NCI-H2171 (cell line): ENCODE measurements at regions not wholly inside any gene's neighbourhood (a gene's known extent, or its start where the extent isn't known, plus 50 kb on each side); places are given as distances from the start of the nearest gene placed in this dataset.
"Not testable (repeated sequence)": the region's sequence is repeated elsewhere in the genome, so short reads cannot be mapped to it uniquely, and the experiment has no call there.

Experiments
- DNase-seq: peaks from one replicate; lab custom pipeline; 2025; lab: John Stamatoyannopoulos, UW

DNA sequence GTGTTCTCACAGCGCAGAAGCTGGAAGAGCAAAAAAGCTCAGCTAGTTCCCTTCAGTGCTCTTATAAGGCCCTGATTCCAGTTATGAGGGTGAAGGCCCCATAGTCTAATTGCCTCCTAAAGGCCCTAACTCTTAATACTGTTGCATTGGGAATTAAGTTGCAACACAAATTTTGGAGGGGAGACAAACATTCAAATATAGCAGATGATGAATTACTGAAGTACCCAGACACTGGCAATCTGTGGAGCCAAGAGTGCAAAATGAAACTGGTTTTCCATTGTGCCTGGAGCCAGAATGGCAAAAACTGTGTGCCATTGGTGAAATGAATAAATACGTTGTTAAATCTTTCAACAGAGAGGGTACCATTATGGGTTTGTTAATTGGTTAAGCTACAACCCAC lies 356.0 kb downstream of the PPARGC1A start:
- DNase-seq, result no peak

DNA sequence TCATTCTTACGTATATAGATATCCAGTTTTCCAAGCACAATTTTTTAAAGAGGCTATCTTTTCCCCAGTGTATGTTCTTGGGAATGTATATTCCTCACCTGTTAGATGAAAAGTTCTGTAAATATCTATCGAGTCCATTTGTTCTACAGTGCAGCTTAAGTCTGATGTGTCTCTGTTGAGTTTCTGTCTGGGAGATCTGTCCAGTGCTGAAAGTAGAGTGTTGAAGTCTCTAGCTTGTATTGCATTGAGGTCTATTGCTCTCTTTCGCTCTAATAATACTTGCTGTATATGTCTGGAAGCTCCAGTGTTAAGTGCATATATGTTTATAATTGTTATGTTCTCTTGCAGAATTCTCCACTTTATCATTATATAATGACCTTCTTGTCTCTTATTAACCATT lies 373.1 kb downstream of the PPARGC1A start:
- no peak for DNase-seq

DNA sequence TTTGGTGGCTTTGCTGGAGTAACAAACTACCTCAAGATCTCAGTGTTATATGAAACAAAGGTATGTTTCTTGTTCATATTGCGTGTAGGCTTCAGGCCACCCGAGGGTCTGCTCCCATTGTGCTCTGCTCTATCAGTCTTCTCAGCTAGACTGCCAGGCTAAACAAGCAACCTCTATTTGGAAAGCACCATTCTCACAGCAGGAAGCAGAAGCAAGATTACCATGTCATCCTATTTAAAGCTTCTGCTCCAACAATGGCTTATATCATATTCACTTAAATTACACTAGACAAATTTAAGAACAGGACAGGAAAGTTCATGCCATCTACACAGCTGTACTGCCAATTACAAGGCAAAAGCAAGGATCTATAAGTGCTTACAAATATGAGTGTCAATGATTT lies 385.8 kb downstream of the PPARGC1A start:
- no peak for DNase-seq

DNA sequence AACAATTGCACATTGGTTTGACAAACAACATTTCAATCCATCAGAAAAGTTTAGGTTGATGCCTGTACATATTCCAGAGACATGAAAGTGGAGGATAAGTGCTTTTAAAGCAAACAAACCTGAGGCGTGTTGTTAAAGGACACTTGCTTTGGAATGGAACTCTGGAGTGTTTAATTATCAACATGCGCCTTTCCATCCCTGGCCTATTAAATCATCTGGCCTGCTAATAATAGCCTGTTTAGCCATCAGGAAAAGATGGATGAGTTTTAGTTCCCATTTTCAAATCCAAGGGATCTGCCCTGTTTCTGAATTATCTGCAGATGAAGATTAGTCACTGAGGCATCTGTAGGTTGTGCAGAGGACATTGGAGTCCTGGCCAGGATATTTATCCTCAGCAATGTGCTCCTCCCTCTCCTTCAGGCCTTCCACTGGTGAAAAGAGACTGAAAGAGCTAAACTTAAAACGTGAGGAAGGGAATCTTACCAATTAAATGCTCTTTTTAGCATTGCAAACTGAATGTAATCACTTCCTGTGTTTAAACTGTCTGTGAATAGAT lies 388.9 kb downstream of the PPARGC1A start:
- DNase-seq, result no peak

DNA sequence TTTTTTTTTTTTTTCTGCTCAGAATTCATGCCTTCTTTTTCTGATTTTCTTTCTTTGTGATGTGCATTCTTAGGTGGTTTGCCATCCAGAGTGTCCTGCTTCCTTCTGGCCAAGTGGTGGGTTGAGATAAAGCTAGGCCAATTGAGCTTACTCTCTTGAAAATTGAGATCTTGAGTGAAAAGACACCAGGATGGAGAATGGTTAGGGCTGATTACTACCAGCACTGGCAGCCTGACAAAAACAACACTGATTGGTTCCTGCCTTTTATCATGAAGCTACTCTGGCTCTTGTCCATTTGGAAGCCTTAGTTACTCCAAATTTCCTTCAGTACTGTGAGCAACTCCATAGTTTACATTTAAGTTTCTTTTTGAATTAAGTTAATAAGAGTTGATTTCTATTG lies 404.0 kb downstream of the PPARGC1A start:
- DNase-seq, result no peak

DNA sequence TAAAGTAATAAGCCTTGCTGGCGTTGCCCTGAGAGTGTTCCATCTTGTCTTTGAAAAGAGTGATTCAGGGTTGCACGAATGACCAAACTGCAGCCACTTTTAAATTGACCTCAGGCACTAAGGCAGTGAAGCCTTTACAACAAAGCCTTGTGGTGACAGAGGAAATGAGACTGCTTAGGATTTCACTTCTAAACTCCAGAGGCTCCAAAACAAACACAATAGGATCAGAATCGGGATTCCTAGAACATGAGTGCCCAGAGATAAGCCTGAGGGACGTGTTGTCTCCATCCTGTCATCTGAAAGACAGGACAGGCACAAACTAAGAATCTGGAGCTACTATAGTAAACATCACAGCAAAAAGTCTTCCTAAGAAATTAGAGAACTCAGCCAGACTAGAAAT lies 405.2 kb downstream of the PPARGC1A start:
- DNase-seq, result no peak

DNA sequence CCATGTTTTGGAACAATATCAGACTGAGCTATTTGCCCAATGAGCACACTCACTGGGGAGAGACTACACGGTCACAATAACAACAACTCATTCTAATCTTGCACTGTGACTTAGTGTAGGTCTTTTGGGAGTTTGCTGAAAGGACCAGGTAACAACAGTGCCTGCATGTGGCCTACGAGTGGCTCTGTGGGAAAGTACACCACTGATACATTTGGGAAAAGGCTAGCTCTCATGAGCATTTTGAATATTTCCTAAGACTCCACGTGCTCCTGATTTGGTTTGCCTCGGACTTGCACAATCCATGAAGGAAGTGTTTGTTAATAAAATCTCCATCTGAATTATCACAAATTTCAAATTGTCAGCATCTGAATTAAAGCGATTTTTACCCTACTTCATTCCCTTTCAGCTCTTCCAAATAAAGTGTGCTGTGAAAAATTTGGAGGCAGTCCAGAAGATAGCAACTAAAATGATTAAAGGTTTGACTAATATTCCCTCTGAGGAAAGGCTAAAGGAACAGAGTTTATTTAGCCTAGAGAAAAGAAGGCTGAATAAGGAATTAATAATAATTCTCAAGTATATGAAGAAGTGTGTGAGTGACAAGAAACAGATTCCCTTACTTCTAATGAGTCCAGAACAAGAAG lies 406.4 kb downstream of the PPARGC1A start:
- no peak for DNase-seq

DNA sequence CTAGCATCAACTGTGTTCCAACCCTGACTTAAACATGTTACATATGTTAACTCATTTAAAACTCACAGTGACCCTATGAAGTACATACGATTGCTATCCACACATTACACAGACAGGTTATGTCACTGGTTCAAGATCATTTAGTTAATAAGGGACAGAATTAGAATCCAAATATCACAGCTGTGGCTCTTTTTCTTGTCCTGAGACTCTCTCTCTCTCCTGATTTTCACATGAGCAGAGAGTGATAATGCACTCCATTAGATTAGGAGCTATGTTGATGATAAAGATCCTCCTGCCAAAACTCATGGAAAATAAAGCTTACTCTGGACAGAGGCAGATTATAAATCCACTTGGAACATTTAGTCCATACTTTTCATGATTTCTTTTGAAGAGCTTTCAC lies 408.3 kb downstream of the PPARGC1A start:
- no peak for DNase-seq

DNA sequence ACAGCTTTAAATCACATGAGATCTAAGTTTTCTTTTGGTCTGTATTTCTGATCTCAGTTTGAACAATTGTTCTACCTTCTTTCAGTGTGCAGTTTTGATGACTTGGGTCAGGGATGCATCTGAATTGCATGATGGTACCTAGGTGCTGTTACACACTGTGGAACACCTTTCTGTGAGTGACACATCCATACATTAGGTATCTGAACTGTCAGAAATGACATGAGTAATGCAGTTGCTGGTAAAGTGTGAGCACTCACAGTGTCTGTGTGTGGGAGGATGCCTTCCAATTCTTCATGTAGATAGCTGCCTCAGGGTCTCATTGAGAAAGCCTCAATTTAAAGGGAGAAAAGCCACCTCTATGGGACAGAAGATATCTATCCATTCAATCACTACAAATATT lies 411.9 kb downstream of the PPARGC1A start:
- no peak for DNase-seq

DNA sequence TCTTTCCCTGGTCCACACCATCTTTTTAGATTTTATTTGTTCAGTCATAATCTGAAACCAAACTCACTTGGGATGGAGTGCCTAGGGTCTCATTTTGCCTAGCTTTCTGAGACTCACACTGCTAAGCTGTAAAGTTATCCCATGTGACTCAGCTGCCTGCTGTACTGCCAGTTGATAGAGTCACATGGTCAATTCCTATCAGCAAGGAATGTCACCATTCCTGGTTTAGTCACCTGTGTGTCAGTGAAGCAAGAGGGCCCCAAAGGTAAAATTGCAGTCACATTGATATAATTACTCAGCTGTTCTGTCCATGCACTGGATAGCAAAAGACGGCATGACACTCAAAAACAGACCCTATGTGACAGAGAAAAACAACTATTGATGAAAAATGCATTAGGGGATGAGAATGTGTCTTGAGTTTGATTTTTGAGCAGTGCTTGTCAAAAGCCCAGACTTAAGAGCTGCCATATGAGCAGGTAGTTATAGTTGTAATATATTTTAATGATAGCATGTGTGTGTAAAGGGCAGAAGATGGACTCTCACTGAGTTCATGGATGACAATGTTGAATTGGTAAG lies 413.2 kb downstream of the PPARGC1A start:
- DNase-seq, result no peak

DNA sequence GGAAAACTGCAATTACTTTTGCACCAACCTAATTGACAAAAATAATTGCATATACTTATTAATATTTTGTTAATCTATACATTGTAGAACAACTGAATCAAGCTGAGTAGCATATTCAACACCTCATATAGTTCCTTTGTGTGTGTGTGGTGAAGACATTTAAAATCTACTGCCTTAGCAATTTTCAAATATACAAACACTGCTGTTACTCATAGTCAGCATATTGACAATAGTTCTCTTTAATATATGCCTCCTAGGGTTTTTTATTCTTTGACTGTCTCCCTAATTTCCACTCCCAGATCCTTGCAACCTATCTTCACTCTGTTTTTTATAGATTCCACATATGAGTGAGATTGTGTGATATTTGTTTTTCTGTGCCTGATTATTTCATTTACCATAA lies 426.8 kb downstream of the PPARGC1A start:
- DNase-seq, result no peak

DNA sequence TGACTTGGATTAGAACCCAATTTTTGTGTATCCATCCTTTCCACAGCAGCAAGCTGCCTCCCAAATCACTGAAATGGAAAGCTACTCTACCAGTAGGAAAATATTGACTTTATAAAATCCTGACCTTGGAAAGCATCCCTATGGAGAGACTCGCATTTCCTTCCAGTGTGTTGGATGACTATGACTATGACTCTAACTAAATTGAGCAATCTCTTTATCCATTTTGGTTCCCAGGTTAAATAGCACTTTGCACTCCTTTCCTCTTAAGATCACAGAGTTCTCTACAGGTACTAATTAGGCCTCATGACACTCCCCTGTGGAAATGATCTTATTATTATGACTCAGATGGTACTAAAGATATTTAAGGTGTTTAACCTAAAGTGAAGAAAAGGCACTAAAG lies 431.8 kb downstream of the PPARGC1A start:
- DNase-seq, result no peak

DNA sequence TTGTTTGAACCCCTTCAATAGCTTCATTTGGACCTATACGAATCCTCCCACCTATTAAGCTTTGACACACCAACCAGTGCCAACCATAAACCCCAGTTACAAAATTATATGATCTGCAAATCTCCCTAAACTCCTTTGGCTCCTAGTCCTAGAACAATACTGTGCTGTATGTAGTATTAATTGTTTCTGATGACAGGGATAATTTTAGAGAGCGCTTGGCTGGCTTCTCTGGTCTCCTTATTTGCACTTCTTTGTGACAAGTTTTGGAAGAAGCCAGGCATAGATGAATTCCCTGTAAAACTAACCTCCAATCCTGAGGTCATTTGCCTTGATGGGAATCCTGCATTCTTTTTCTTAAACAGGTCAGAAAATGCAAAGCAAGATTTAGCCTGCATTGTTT lies 433.0 kb downstream of the PPARGC1A start:
- DNase-seq, result no peak

DNA sequence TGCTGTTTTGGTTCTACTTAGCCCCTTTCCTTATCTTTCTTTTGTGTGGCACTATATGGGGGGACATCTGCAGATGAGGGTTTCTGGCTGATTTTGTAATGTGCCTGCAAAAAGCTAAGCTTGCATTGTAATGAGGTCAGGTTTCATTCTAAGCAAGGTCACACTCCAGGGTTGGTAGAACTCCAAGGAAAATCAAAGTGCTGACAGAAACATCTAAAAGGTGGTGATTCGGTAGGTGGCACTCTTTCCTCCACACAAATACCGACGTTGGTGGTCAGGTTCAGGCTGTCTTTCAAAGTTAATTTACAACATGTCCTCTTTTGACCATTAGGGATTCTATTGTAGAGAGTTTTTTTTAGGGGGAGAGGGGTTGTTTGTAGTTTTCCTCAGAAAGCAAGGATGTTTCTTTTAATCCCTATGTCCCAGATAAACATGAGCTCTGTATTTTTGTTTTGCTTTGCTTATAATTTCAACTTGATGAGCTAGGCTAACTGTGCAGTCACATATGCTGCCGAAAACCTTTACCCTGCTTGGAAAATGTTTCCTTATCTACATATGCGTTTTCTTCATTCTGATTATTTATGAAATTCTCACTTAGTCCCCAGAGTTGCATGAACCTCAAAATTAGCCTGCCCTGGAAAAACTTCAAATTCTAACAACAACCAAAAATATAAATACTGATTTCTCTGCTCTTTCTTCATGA lies 434.2 kb downstream of the PPARGC1A start:
- no peak for DNase-seq

DNA sequence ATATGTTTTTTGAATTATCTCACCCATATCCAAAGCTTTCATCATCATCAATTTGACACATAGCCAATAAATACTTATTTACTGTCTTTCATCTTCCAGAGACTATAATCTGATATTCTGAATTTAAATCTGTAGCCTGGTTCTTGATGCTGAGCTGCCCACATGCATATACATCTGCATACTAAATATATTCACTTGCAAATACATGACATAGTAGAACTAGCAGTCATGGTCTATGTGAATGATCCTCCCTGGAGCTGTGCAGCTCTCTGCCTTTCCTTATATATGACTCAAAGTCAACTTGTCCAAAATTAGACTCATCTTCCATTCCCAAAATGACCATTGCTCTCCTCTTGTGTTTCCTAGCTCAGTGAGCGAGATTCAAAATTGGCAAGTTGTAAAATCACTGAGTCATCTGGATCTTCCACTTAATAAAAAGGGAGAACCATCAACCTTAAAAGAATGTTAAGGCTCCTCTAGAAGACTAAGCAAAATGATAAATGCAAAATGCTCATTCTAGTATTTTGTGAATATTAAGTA lies 448.2 kb downstream of the PPARGC1A start:
- no peak for DNase-seq

DNA sequence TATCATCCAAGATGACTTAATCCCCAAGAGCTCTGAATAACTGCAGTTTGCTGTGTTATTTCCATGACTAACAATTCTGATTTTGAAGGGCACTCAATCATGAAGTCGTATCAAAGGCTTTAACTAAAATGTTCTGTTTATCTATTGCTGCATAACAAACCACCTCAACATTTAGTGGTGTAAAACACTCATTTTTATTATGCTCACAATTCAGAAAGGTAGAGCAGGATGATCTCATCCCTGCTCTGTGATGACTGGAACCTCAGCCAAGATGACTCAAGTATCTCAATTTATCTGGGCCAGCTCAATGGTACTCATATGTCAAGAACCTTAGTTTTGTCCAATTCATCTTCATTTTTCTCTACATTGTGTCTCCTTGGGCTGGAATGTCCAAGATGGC lies 451.1 kb downstream of the PPARGC1A start:
- no peak for DNase-seq

DNA sequence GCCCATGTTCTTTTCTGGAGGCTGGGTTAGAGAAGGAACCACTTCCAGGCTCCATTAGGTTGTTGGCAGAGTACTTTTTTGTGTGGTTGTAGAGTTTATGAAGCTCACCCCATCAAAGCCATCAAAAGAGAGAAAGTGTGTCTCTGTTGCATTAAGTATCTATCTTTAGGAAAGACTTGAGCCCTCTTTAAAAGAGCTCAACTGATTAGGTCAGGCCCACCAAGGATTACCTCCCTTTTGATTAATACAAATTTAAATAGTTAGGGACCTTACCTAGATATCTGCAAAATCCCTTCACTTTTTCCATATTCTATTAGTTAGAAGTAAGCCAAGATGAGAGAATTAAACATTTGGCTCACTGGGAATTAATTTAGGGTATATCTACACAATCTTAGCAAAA lies 460.4 kb downstream of the PPARGC1A start:
- no peak for DNase-seq

DNA sequence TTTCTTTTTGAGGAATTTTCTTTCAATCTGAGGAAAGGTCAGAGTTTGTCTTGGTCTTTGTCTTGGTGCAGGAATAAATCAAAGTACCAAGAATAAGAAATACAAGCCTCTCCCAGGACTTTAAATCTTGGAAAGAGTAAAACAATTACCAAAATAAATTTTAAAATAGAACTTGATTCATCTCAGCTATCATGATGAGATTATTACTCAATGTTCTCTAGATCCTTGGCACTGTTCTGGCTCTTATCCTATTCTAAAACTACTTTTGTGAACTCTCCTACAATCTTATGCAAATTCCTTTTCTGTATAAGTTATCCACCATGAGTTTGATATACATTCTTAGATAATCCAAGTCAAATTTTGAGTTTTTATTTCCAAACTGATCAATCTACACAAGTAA lies 464.3 kb downstream of the PPARGC1A start:
- DNase-seq, result no peak

DNA sequence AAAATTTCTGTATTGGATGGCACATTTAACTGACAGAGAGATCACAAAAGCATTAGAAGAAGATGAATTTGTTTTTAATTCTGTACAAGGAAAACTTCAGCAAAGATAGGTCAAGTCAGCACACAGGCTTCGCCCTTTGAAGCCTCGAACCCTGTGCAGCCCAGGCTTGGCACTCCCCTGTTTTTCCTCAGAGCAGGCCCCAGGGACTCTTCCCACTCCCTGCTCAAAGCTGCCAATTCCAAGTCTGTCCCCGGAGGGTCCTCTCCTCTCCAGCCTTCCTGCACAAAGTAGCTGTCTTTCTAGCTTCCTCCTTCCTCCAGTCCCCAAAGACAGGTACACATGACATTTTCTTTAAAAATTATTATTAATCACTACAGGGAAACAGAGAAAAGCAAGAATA lies 466.3 kb downstream of the PPARGC1A start:
- DNase-seq, result no peak

DNA sequence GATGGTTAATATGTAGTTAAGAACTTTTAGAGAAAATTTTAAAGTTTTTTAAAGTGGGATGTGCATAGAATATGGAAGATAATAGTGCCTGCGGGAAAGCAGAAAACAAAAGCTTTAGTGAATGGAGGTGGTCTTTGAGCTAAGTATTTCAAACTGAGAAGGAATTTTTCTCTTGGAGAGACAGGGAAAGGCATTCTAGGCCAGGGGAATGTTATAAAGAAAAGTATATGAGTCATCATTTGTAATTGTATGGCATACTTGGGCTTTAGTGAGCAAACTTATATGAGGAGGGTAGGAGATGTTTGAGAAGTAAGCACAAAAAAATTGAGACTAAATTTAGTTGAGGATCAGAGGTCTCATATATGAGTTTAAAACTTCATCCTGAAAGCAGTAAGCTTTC lies 467.0 kb downstream of the PPARGC1A start:
- DNase-seq, result no peak

DNA sequence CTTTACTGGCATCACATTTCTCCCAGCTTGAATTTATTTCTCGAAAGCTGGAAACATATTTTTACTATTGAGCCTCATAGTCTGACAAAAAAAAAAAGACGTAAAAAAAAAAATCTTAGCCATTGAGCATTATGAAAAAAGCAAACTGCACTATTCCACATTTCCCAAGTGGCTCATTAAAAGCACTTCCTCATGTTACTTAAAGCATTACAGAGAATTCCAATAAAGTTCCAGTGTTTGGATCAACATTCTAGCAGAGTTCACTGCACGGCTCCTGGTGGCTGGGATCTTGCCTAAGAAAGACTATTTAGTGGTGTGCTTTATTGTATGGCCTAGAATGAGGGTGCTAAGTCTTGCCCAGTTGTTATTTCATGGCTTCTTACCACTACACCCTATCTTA lies 476.2 kb downstream of the PPARGC1A start:
- DNase-seq, result no peak

DNA sequence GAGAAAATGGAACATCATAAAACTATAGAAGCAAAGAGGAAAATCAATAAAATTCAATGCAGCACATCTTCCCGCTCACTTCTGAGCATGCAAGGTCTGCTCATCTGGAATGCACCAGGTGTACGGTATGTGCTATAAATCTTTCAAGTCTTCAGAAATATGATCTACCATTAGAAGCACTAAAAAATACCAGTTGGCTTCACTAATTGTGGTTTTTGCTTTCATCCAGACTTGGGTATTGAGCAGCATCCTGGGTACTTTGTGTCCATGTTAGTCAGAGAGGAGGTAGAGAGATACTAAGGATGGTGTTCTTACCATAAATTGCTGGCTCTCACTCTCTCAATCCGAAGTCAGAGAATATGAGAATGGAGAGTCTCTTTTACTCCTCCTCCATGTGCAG lies 477.1 kb downstream of the PPARGC1A start:
- no peak for DNase-seq

DNA sequence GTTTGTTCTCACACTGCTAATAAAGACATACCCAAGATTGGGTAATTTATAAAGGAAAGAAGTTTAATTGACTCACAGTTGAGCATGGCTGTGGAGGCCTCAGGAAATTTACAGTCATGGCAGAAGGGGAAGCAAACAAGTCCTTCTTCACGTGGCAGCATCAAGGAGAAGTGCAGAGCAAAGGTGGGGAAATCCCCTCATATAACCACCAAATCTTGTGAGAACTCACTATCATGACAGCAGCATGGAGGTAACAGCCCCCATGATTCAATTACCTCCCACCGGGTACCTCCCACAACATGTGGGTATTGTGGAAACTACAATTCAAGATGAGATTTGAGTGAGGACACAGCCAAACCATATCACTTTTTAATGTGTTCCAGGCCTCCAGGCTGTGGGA lies 480.9 kb downstream of the PPARGC1A start:
- DNase-seq, result not testable (repeated sequence)
